Left ventricle myocardium superior (tissue), 1 donor: ENCODE measurements at regions not wholly inside any gene's neighbourhood (a gene's known extent, or its start where the extent isn't known, plus 50 kb on each side); places are given as distances from the start of the nearest gene placed in this dataset.

Experiments used
- ATAC-seq: fragments of 200-7000 bp; cut with Tn5 transposase; one replicate; pipeline ENCODE4 v1.9.1; 2020; ENCODE audit warnings: mild to moderate bottlenecking, moderate library complexity
- DNase-seq: peaks from one replicate; pipeline ENCODE4 v3.0.0-alpha.2; 2020
- intact Hi-C: fragments of 100-400 bp; cut with micrococcal nuclease; formaldehyde crosslinking; loops from one replicate; pipeline ENCODE4 v1.11.0; 2022
- donor health status: DM: no; HTN: yes; CAD: no; lungs with severe emphysema.

DNA sequence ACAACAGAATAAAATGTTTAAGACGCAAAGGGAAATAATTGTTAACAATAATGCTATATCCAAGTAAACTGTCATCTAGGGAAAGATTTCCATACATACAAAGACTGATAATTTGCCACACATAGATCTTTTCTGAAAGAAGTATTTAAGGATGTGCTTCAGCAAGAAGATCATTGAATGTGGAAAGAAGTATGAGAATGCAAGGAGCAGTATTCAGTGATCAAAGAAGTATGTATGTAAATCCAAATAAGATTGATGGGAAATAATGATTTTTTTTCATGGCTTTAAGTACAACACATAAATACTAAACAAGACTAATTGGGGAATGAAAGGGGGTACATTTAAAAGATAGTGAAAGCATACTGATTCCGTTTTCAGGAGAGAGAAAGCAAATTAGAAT lies 410.4 kb upstream of the HS6ST1 start:
- DNase-seq = no peak
- ATAC-seq = no peak
- intact Hi-C loops = no loop called here

DNA sequence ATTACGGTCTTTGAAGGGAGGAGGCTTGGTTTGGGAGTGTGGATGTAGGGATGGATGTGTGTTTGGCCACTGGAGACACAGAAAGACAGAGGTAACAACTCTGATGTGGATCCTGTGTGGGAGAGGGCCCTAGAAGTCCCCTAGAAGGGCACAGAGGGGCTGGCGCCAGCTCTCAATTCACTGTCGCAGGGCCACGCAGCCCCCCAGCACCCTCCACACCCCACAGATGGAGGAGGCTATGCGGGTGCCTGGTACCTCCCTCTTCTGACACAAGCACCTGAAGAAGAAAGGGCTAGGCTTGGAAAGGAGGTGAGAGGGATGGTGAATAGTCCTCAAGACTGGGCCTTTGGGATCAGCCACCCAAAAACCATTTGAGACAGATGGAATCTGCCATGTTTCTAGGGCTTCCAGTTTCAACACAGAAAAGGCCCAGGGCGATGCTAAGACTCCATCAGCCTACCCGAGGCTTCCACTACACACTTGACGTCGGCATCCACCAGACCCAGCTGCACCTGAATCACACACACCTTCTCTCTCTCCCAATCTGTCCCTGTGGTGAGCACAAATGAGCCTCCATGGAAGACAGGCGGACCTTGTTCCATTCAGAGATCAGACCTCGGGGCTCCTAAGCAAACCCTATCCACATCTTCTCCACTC lies 413.5 kb upstream of the HS6ST1 start:
- no peak for DNase-seq
- ATAC-seq = no peak
- intact Hi-C loops = no loop called here

GRCh38 chr2:128732976-128733431 lies 414.3 kb upstream of the HS6ST1 start:
- intact Hi-C loops = no loop called here
- DNase-seq (no peak), ATAC-seq (peak; percentile 63)

- ATAC-seq (no peak), DNase-seq (no peak)
- intact Hi-C loops = no loop called here
Observed at GRCh38 chr2:128733450-128733849, 414.8 kb upstream of the HS6ST1 start.

DNA sequence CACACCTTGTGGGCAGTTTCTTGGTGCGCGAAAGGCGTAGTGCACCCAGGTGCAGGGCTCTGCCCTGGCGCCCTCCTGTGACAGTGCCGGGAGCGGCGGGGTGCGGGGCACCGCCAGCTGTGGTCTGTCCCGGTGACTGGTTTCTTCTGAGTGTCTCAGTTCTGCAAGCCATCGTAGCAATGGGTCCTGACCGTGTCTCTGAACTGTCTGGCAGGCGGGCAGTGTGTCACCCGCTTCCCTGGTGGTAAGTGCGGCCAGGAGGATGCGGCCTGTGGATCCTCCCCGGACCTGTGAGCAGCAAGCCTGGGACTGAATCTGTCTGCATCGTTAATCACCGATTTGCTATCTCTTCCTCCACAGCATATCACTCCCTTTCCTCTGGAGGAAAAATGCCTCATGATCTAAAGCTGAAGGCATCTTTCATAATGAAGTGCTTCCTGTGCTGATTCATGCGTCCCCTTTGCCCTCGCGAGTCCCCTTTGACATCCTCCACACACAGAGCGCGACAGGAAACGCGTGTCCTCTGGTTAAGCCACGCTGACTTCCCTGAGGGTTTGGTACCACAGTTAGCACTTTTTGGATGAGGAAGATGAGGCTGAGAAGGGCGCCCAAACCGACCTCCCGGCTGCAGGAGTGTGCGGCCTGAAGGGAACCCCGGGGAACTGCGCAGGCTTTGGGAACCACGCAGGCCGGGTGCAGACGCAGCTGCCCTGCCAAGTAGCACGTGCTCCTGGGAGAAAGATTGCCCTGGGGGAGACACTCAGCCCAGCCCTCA lies 416.0 kb upstream of the HS6ST1 start:
- DNase-seq = peak; percentile 48
- no peak for ATAC-seq
- intact Hi-C loops = no loop called here

DNA sequence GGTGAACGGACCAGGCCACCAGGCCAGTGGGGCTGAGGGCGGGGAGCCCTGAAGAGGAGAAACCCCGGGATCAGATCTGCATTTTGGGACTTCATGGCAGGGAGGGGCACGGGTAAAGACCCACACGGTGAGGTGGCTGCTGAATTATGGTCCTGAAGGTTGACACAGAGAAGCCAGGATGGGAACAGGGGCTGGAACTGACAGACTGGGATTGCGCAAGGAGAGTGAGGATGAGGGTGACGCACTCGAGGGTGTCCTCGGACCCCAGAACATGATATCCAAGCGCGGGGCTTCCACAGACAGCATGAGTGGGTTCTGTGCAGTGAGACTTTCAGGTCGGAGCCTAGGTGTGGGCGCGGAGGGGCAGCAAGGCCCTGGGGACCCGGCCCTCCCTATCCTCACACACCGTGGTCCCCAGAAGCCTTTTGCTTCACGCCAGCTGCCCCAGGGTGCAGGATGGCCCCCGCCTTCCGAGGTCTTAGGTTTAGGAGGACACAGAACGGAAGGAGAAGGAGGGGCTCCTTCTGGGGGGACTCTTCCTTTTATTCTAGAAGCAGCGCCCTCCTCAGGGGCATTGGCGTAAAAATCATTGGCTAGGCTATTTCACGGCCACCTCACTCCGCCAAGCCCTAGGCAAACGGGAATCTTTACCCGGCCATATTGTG lies 416.8 kb upstream of the HS6ST1 start:
- intact Hi-C loops = no loop called here
- ATAC-seq = no peak
- no peak for DNase-seq

DNA sequence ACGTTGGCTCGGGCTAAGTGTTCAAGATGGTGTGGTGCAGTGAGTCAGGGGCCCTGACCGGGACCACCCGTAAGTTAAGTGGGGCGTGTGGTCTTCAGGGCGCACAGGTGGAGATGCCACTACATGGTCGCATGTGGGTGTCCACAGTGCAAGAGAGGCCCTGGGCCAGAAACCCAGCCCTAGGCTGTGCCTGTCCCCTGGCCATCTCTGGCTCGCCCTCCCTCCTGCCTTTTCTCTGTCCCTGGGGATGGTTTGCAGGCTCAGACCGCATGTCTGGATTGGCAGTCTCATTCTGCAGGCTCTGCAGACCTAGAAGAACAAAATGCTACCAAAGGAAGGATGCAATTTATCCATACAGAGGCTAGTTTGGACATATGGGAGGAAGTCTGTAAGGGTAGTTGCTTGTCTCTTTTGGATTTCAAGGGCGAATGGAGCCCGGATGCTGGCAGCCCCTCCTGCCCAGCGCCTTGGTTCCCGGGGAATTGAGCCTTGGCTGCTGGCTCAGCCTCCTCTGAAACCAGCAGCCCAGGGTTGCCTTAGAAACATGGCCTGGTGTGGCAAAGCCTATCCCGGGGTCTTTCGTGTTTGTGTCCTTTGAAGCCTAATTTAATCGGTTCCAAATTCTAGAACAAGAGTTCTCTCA lies 417.5 kb upstream of the HS6ST1 start:
- intact Hi-C loops = no loop called here
- DNase-seq = no peak
- peak; percentile 21 for ATAC-seq

GRCh38 chr2:128736689-128737545 lies 418.2 kb upstream of the HS6ST1 start:
- ATAC-seq (peak; percentile 86), DNase-seq (peak; percentile 87)
- intact Hi-C loops = no loop called here

DNA sequence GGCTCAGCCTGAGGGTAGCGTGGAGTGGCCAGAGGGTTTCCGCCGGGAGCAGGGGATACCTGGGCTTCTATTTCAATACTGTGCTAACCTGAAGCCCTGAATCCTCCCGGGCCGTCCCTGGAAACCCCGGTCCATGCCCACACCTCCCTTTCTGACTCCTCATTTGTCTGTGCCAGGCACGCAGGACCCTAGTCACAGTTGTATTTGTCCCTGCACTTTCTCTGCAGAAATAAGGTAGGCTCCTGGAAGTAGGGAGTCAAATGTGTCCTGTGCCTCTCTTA lies 418.8 kb upstream of the HS6ST1 start:
- intact Hi-C loops = no loop called here
- ATAC-seq (no peak), DNase-seq (no peak)

DNA sequence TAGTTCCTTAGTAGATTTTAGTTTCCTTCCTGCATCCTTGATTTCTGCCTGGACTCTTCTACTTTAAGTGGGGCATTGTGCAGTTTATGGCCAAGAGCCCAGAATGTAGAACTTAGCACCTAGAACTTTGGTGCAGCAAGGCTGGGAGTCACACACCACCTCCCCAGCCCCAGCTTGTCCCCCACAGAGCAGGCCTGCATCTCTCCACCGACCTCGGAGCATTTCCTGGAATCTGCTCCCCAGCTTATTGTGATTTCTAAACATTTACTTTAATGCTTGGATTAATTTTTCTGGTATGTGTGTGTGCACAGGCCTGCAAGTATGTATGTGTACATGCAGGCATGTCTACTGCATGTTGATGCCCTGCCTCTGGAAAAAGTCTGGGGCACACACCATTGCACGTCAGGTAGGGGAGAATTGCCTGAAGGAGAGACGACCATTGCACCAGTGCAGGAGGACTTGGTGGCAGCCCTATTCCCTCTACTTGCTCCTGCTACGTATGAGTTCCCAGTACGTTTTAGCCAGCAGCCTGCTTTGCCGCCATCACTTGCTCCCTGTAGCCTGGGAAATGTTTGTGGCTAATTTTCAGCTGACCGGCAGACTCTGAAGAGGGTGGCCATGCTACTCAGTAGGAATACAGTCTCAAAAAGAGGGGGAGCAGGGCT lies 419.9 kb upstream of the HS6ST1 start:
- intact Hi-C loops = no loop called here
- DNase-seq (no peak), ATAC-seq (no peak)

GRCh38 chr2:128742467-128742866 lies 423.8 kb upstream of the HS6ST1 start:
- intact Hi-C loops = no loop called here
- DNase-seq (no peak), ATAC-seq (no peak)

DNA sequence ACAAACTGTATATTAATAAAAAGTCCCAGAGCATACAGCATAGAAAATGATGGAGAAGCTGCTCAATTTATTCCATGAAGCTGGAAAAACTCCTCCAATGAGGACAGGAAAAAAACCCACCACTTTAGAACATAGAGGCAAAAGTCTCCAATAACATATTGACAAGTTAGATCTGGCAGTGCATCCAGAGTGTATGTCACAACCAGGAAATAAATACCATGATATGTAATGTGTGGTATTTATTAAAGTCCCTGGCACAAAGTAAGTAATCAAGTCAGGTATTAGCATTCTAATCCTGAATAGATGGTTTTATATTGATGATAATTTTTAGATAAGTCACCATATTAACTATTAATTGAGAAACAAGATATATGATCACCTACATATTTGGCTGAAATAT lies 427.3 kb upstream of the HS6ST1 start:
- DNase-seq = no peak
- intact Hi-C loops = no loop called here
- no peak for ATAC-seq

DNA sequence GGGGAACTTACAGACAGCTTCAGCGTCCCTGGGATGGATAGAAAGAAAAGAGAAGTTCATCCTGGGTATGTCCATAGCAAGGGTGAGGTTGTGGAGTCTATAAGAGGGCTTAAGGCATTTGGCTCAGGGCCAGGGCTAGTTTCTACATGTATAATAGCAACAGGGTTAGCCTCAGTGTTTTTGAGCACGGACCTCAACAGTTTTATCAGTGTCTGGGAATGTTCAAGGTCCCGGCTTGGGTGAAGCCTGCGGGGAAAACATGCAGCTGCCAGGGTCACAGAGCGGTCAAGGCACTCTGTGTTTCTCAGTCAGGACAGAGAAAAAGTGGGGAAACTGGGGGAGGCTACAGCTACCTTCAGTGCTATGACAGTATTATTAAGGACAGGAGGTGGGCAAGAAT lies 427.7 kb upstream of the HS6ST1 start:
- intact Hi-C loops = no loop called here
- ATAC-seq (peak; percentile 58), DNase-seq (no peak)

DNA sequence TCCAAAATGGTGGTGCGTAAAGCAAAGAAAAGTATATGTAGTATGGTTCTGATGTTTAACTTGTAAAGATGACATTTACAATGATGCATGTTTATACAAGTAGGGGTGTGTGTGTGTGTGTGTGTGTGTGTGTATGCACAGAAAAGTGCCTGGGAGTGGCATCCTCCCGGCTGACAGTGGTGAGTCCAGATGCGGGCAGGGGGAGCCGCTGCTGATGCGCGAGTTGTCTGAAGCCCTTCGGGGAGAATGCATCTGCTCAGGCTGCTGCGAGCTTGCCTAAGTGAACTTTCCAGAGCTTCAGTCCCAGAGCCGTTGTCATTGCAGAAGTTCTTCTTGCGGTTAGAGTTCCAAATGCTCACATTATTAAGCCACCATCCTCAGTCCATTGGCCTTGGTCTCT lies 429.7 kb upstream of the HS6ST1 start:
- DNase-seq = no peak
- no peak for ATAC-seq
- intact Hi-C loops = no loop called here

GRCh38 chr2:128748835-128749605 lies 430.4 kb upstream of the HS6ST1 start:
- DNase-seq (no peak), ATAC-seq (no peak)
- intact Hi-C loops = no loop called here

DNA sequence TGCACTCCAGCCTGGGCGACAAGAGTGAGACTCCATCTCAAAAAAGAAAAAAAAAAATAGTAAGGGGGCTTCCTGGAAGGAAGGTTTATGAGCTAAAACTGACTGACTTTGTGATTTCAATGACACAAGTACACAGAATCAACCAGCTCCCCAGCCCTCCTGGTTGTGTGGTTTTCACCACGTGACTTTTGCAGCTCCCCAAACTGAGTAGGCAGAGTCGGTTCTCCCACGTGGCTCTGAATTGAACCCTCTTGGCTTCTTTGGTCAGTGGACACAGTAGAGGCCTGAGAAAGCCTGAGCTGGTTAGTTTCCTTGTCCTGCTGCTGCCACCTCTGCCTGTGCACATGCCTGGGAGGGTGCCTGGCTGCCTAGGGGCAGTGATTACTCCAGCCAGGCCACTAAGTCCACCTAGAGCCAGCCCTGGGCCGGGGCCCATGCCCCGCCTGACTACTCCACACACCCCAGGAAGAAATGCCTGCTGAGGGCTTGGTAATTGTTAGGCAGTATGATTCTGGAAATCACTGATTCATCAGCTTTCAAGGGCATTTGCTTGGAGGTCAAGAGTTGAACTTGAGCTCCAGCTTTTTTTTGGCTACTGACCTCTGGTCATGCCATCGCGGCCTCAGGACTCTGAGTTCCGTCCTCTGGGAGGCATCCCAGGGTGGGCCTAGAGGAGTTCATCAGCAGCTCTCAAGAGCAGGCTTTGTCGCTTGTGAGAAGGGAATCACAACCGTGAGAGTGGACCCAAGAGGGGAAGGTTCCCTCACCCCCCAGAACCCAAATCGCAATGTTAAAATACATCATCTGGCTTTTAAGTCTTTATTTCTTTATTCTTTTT lies 431.9 kb upstream of the HS6ST1 start:
- intact Hi-C loops = no loop called here
- ATAC-seq = no peak
- DNase-seq = no peak

GRCh38 chr2:128751746-128752145 lies 433.1 kb upstream of the HS6ST1 start:
- intact Hi-C loops = no loop called here
- DNase-seq = no peak

More at GRCh38 chr2:128751746-128752145, 433.1 kb upstream of the HS6ST1 start:
- ATAC-seq = no peak
